ENCODE measurements at regions not wholly inside any gene's neighbourhood (a gene's known extent, or its start where the extent isn't known, plus 50 kb on each side); places are given as distances from the start of the nearest gene placed in this dataset.

DNA sequence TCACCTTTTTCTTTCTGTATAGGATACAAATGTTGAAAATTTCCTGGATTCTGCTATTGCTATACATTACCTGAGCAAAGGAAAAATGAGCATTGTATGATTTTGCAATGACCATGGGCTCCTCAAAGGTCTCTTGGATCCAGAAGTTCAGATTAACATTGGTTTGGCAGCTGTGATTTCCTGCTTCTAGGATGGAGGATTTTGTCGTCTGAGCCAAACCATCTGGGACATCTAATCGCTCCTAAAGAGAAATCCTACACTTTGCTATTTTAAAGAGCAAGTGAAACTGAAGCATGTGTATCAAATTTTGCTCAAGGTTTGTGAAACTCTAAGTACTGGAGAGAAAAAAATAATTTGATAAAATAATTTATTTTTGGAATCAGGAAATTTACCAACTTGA, 115.1 kb upstream of the ST6GAL2 start:
- ATAC-seq = no peak
- Mint-ChIP-seq H3K9me3 (peaks cover 23% of the 10 kb centered on the region), H3K4me1 (no peaks in the 10 kb centered on the region), H3K27ac (no peak overlapping the region), H3K36me3 (no peaks in the 10 kb centered on the region), H3K4me3 (no peak overlapping the region)
- no peak for DNase-seq (ENCODE audit: low spot score in 2 of 2)

DNA sequence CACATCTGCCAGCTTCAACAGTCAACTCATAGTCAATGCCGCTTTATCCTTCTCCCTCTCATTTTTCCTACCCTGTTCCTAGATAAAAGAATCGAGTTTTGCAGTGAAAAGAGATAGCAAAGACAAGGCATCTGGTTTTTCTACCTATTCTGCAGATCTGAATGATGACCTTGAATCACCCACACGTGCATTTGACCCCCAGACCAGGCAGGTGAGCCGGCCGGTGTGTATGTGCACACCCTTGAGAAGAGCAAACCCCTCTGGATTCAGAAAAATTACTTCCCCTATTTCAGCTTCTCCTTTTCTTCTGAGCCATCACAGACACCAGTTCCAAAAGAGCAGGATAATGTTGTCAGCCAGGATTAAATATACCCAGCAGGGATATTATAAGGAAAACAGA, 115.6 kb upstream of the ST6GAL2 start:
- DNase-seq (ENCODE audit: low spot score in 2 of 2) = no peak
- Mint-ChIP-seq H3K27ac (no peak overlapping the region), H3K9me3 (peaks cover 23% of the 10 kb centered on the region), H3K4me3 (no peak overlapping the region), H3K36me3 (no peaks in the 10 kb centered on the region), H3K4me1 (no peaks in the 10 kb centered on the region)
- no peak for ATAC-seq

DNA sequence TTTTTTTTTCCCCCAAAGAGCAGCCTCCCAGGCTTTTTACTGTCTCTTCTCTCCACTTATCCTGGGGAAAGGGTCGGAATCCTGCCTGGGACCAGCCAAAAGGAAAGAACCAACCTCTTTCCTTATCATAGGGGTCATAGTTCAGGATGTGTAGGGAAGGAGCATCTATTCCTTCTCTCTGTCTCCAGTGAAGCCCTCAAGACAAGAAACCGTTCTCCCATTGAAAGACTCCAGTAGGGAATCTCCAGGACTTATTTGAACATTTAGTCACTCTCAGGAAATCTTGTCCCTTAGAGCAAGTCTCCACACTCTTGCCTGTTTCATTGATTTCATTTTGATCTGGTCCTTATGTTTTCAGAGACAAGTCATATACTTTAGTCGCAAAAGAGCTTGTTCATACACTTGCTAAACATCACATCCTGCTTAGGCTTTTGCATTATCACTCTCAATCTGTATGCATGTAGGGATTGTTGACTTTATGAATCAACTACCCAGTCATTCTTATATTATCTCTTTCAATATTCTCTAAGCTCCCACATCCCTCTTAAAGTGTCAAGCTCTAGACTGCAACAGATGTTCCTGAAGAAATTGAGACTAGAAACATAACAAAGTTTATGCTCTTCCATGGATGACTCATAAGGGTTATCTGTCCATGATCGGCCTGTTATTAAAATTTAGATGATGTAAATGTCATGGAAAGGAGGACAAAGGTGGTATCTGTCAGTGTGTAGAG, 116.2 kb upstream of the ST6GAL2 start:
- Mint-ChIP-seq H3K27ac (no peak overlapping the region), H3K4me3 (no peak overlapping the region), H3K4me1 (no peaks in the 10 kb centered on the region), H3K36me3 (no peaks in the 10 kb centered on the region), H3K9me3 (peaks cover 21% of the 10 kb centered on the region)
- ATAC-seq (no peak), DNase-seq (ENCODE audit: low spot score in 2 of 2) (no peak)

DNA sequence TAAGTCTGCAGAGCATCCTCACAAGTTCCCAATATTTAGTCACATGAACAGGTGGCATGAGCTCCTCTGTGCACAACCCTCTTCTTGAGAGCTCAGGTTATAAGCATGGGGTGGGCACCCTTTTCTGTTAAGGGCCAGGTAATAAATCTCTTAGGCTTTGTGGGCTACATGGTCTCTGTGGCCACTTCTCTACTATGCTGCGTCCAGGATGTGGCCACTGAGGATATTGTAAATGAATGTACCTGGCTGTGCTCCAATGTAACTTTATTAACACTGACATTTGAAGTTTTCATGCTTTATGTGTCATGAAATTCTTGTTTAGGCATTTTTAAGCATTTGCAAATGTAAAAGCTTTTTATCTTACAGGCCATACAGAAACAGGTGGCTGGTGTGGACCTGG, 116.8 kb upstream of the ST6GAL2 start:
- ATAC-seq (no peak), DNase-seq (ENCODE audit: low spot score in 2 of 2) (no peak)
- no peak overlapping the region for H3K27ac Mint-ChIP-seq

DNA sequence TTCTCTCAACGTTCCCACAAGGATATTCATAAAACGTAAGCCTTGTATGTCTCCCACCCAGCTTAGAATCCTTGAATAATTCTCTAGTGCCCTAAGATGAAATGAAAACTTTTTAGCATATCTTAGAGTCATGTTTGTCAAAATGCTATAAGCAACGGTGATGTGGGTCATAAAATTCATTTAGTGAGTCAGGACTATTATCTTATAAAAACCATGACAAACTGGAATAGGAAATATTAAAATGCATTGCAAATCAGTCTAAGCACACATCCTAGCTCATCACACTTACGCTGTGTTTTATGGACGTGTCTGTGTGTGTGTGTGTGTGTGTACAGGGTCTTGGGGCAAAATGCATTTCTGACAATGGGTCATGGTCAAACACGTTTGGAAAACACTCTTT, 119.9 kb upstream of the ST6GAL2 start:
- H3K9me3 Mint-ChIP-seq = peaks cover 8% of the 10 kb centered on the region

More for the DNA sequence above, 116.8 kb upstream of the ST6GAL2 start:
- Mint-ChIP-seq H3K4me3 (no peak overlapping the region), H3K9me3 (peaks cover 15% of the 10 kb centered on the region), H3K36me3 (no peaks in the 10 kb centered on the region), H3K4me1 (no peaks in the 10 kb centered on the region)

DNA sequence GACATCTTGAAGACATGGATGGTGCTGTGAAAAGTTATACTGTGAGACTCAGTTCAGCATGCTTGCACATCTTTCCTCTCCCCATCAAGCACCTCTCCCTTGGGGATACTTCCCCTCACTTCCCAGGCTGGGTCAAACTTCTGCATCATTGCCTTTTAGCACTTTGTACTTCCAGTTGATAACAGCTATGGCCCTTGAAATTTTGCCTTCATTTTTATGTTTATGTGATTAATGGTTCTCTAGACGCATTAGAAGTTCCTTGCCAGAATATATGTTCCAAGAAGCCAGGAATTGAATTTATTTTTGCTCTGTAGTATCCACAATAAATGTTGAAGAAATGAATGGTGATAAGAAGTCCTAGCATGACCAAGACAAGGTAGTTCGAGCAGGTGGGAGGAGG, 120.9 kb upstream of the ST6GAL2 start:
- H3K36me3 Mint-ChIP-seq = no peaks in the 10 kb centered on the region
- no peak overlapping the region for H3K4me3 Mint-ChIP-seq
- no peak for DNase-seq (ENCODE audit: low spot score in 2 of 2)
- ATAC-seq = no peak
- no peaks in the 10 kb centered on the region for H3K4me1 Mint-ChIP-seq
- H3K27ac Mint-ChIP-seq = no peak overlapping the region
- H3K9me3 Mint-ChIP-seq = peaks cover 10% of the 10 kb centered on the region

More for the DNA sequence above, 119.9 kb upstream of the ST6GAL2 start:
- no peak overlapping the region for H3K4me3 Mint-ChIP-seq
- no peaks in the 10 kb centered on the region for H3K4me1 Mint-ChIP-seq
- ATAC-seq (no peak), DNase-seq (ENCODE audit: low spot score in 2 of 2) (no peak)
- H3K36me3 Mint-ChIP-seq = no peaks in the 10 kb centered on the region
- H3K27ac Mint-ChIP-seq = no peak overlapping the region

DNA sequence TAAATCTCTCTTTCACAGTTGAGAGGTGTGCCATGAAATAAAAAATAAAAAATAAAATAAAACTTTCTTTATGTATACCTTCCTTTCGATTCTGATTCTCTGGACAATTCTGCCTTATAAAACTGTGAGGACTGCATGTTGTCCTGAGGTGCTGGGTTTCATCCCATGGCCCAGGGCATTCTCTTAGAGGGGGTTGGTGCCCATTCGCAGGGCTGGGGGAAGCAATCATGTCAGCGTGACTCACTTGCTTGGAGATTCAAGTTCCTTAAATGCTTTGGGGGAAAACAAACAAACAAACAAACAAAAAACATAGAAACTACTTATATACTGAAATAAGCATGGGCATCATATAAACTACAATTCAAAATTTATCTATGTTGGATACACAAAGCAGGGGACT, 122.0 kb upstream of the ST6GAL2 start:
- H3K36me3 Mint-ChIP-seq = no peaks in the 10 kb centered on the region
- H3K9me3 Mint-ChIP-seq = peaks cover 10% of the 10 kb centered on the region
- no peak overlapping the region for H3K4me3 Mint-ChIP-seq
- DNase-seq (ENCODE audit: low spot score in 2 of 2) (no peak), ATAC-seq (no peak)
- H3K27ac Mint-ChIP-seq = no peak overlapping the region
- no peaks in the 10 kb centered on the region for H3K4me1 Mint-ChIP-seq

DNA sequence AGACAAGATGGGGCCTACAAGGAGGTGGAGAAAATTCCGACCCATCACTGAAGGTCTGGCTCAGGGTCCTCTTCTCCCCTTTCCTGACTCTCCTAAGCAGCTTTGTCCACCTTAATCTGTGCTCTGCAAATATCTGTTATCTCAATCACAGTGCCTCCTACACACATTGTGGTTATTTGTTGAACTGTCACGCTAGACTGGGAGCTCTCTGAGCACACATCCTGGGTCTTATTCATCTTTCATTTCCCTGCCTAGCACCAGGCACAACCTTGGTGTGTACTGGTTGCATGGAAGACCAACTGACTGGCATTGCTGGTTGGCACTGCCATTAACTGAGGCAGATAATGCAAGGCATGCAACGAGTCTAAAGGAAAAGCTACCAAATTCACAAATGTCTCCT, 122.9 kb upstream of the ST6GAL2 start:
- Mint-ChIP-seq H3K4me1 (no peaks in the 10 kb centered on the region), H3K27ac (no peak overlapping the region), H3K36me3 (no peaks in the 10 kb centered on the region), H3K4me3 (no peak overlapping the region), H3K9me3 (peaks cover 10% of the 10 kb centered on the region)
- DNase-seq (ENCODE audit: low spot score in 2 of 2) = no peak
- no peak for ATAC-seq

DNA sequence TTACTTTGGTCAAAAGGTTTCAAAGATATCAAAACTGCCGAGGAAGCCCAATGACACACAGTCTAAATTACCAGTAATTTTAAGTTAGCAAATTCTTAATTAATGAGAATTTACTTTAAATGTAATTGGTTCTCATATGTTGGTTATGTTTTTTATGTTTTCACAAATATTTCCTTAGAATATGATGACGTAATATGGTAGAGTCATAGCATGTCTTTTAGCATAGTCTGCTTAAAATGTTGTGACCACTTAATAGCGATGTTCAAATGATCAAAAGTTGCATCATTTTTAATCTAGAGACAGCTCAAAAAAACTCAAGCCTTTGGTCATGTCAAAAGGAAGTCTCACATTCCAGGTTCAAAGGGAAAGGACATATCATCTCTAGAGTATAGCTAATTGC, 123.3 kb upstream of the ST6GAL2 start:
- Mint-ChIP-seq H3K4me3 (no peak overlapping the region), H3K9me3 (peaks cover 10% of the 10 kb centered on the region), H3K36me3 (no peaks in the 10 kb centered on the region), H3K27ac (no peak overlapping the region), H3K4me1 (no peaks in the 10 kb centered on the region)
- ATAC-seq (no peak), DNase-seq (ENCODE audit: low spot score in 2 of 2) (no peak)

DNA sequence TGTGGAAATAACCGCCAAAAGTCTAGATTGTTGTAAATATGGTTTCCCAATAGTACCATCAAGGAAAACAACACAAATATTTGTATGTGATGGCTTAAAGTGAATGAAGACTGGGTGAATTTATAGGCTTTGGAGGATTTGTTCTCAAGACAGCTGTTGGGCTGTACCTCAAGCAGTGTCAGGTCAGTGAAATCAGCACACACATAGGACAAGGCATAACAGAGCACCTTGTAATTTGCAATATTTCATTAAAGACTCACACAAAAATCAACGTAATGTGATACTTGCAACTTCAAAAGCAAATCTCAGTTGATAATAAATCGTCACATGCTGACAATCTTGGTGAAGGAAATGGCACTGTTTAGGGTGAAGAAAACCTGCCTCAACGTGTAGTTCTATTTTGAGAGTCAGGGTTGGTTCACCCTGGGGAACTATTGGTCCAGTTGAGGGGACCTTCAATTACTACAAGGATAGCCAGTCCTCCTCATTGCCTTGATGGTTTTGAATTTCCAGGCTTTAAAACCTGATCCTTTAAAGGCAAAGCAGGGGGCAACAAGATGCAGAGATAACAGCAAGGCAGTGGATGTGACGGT, 126.8 kb upstream of the ST6GAL2 start:
- no peak for DNase-seq (ENCODE audit: low spot score in 2 of 2)
- peaks cover 4% of the 10 kb centered on the region for H3K9me3 Mint-ChIP-seq

DNA sequence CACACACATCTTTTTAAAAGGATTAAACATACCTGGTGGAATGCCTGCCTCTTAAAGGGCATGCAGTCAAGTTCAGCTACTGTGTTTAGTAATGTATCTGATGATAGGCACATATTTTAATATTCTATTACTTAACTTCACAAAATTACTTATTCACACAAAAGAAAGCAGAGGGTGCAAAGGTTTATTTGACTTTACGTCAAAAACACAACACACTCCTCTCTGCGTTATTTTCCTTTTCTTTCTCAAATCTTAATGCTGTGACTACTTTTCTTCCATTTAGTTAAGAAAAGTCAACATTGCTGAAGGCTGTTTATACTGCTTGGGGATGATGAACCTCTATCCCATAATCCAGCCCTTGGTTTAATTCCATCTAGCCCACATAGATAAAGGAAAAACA, 127.9 kb upstream of the ST6GAL2 start:
- Mint-ChIP-seq H3K36me3 (no peaks in the 10 kb centered on the region), H3K4me1 (no peaks in the 10 kb centered on the region), H3K27ac (no peak overlapping the region), H3K4me3 (no peak overlapping the region), H3K9me3 (peaks cover 4% of the 10 kb centered on the region)
- DNase-seq (ENCODE audit: low spot score in 2 of 2) (no peak), ATAC-seq (no peak)

More for the DNA sequence above, 126.8 kb upstream of the ST6GAL2 start:
- ATAC-seq = no peak
- H3K4me3 Mint-ChIP-seq = no peak overlapping the region
- no peaks in the 10 kb centered on the region for H3K4me1 Mint-ChIP-seq
- no peaks in the 10 kb centered on the region for H3K36me3 Mint-ChIP-seq
- no peak overlapping the region for H3K27ac Mint-ChIP-seq

DNA sequence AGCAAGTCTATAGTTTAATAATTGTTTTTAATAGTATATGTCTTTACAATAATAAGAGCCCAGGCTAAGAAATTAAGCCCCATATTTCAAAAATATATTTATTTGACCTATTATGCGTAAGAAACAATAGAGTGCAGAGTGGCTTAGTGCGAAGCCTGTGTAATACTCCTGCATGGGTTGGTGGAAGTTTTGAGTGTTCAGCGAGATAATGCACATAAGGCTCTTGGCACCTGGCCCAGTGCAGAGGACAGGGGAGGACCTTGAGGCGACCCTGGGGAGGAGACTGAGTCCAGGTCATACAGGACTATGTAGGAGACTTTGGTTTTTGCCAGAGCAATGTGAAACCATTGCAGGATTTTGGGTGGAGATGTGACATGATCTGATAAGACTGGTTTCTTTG, 132.4 kb upstream of the ST6GAL2 start:
- H3K27ac Mint-ChIP-seq = no peak overlapping the region
- ATAC-seq = no peak
- H3K36me3 Mint-ChIP-seq = no peaks in the 10 kb centered on the region

DNA sequence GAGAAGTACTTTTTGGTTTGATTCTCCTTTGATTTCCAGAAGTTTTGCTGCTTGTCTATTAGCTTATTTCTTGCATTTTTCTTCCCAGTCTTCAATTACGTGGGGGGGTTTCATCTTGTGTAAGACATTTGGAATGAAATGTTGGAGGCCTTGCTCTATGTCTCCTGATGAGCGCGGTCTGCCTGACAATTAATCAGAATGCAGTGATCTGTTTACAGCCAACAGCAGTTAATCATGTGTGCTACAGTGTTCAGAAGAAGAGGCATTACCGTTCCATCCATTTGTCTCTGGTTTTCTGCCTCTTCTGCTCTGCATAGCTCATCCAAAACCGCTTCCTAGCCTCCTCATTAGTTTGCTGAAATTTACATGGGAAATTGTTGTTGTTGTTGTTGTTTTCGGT, 134.4 kb upstream of the ST6GAL2 start:
- ATAC-seq (no peak), DNase-seq (ENCODE audit: low spot score in 2 of 2) (no peak)
- Mint-ChIP-seq H3K27ac (no peak overlapping the region), H3K9me3 (peaks cover 7% of the 10 kb centered on the region), H3K36me3 (no peaks in the 10 kb centered on the region), H3K4me1 (no peaks in the 10 kb centered on the region), H3K4me3 (no peak overlapping the region)

More for the DNA sequence above, 132.4 kb upstream of the ST6GAL2 start:
- H3K9me3 Mint-ChIP-seq = peaks cover 2% of the 10 kb centered on the region
- no peak for DNase-seq (ENCODE audit: low spot score in 2 of 2)
- H3K4me3 Mint-ChIP-seq = no peak overlapping the region
- no peaks in the 10 kb centered on the region for H3K4me1 Mint-ChIP-seq

DNA sequence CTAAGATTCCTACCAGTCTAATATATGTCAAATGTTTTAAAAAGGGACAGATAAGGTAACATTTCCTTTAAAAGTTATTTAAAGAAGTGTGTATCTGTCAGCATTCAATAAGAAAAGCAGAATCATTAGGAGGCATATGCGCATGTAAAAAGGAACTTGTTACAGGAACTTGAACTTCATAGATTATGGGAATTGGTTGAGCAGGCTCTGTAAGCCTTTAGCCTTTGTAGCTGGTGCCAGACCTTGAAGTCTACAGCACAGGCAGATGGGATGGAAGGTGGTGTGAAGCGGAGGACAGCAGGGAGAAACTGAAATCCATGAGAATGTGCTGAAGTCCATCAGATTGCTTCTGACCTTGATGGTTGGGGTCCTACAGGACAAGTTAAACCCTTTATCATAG, 138.3 kb upstream of the ST6GAL2 start:
- Mint-ChIP-seq H3K36me3 (no peaks in the 10 kb centered on the region), H3K9me3 (peaks cover 4% of the 10 kb centered on the region), H3K27ac (no peak overlapping the region), H3K4me1 (no peaks in the 10 kb centered on the region), H3K4me3 (no peak overlapping the region)
- no peak for DNase-seq (ENCODE audit: low spot score in 2 of 2)
- ATAC-seq = no peak

DNA sequence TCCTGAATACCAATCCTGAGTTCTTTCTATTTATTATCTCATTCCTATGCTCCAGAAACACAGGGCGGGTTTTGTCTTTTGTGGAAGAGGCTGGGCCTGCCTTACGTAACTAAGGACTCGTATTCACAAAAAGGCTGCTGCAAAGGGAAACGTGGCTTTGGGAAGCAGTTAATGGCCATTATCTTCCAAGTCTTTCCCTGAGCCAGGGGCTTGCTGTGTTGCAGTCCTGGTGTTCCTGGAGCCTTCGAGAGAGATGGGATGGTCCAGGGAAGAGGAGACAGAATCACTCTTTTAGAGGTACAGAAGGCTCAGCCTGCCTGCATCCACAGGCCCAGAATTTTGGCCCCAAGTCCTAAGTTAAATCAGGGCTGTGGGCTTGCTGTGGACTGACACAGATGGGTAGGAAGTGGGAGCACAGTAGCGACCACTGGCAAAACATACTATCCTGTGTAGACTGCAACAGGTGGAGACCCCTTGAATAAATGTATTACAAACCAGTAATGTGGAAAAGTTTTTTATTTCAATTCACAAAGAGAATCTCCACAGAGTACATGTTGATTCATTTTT, 139.4 kb upstream of the ST6GAL2 start:
- Mint-ChIP-seq H3K4me3 (no peak overlapping the region), H3K9me3 (peaks cover 4% of the 10 kb centered on the region), H3K4me1 (no peaks in the 10 kb centered on the region), H3K36me3 (no peaks in the 10 kb centered on the region), H3K27ac (no peak overlapping the region)
- DNase-seq (ENCODE audit: low spot score in 2 of 2) (no peak), ATAC-seq (no peak)

DNA sequence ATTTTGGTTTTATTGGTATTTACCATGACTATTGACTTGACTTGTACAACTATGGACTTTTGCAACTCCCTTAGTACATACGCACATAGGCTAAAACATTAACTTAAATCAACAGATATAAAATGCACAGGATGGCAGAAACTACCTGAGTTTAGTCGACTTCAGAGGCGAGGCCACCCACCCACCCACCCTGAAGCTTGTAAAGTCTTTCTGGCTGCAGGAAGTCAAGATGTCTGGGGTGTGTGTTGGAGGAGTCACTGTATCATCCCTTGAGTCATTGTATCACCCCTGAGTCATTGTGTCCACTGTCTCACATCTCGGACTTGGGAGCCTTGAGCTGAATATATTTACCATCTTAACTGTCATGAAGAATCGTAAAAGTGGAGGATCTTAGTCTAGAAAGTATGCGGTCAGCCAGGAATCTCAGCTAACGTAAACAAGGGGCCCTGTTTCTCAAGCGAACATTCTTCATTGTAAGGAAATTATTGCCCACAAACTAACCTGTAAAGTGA, 140.0 kb upstream of the ST6GAL2 start:
- Mint-ChIP-seq H3K27ac (no peak overlapping the region), H3K4me3 (no peak overlapping the region), H3K9me3 (peaks cover 4% of the 10 kb centered on the region), H3K36me3 (no peaks in the 10 kb centered on the region), H3K4me1 (no peaks in the 10 kb centered on the region)
- DNase-seq (ENCODE audit: low spot score in 2 of 2) (no peak), ATAC-seq (no peak)

Measured in stimulated activated effector memory CD8-positive, alpha-beta T cell treated with anti-CD3 and anti-CD28 coated beads, Interleukin-12 subunit alpha, Interleukin-12 subunit beta, amount 100 ng/mL, for 72 hours (primary cell).